GM12891 (cell line): ENCODE measurements at regions not wholly inside any gene's neighbourhood (a gene's known extent, or its start where the extent isn't known, plus 50 kb on each side); places are given as distances from the start of the nearest gene placed in this dataset.
"Not testable (repeated sequence)": the region's sequence is repeated elsewhere in the genome, so short reads cannot be mapped to it uniquely, and the experiment has no call there.

Experiments
- DNase-seq: peaks from one replicate; pipeline ENCODE4 v3.0.0; 2011; ENCODE audit warnings: low spot score; ENCODE audit not compliant: insufficient read length
- FAIRE-seq: peaks from 2 replicates; lab custom pipeline; 2011; peaks lifted over from hg19 to GRCh38; lab: Jason Lieb, UNC
- PAX5 ChIP-seq: IDR thresholded peaks from 2 replicates; pipeline ENCODE4 v1.6.1; 2011; ENCODE audit warnings: low read length, moderate library complexity, mild to moderate bottlenecking; ENCODE audit not compliant: insufficient read depth, severe bottlenecking
- POLR2A ChIP-seq: IDR thresholded peaks from 2 replicates; pipeline ENCODE4 v1.6.1; 2011; ENCODE audit warnings: low read depth, low read length, control low read depth
- POLR2AphosphoS5 ChIP-seq: IDR thresholded peaks from 2 replicates; pipeline ENCODE4 v1.6.1; 2011; ENCODE audit warnings: low read depth, low read length, control low read depth
- POU2F2 ChIP-seq: IDR thresholded peaks from 2 replicates; pipeline ENCODE4 v1.6.1; 2011; ENCODE audit warnings: low read depth, mild to moderate bottlenecking, control low read depth, low read length, moderate library complexity
- SPI1 ChIP-seq: IDR thresholded peaks from 2 replicates; pipeline ENCODE4 v1.6.1; 2011; ENCODE audit warnings: low read depth, low read length, control low read depth
- TAF1 ChIP-seq: IDR thresholded peaks from 2 replicates; pipeline ENCODE4 v1.6.1; 2011; ENCODE audit warnings: low read depth, low read length, control low read depth

- not testable (repeated sequence) for DNase-seq, FAIRE-seq
Observed at GRCh38 chr2:187610450-187610849, 56.2 kb upstream of the TFPI start.

DNA sequence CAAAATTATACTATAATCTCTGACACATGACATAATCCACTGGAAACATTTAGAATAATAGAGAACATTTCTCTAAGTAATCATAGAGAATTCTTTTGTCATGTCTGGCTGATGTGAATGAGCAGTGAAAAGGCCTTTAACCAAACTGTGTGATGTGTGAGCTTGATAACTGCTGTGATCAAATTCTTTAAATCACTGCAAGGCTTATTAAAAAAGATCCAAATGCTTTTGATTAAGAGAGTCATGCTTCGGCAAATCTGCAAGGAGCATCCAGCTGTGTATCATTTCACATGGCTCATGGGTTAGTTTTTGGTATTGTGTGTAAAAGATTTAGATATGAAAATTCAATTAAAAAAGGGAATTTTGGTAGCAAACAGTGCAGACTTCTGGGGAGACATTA, 58.6 kb upstream of the TFPI start:
- DNase-seq (no peak), FAIRE-seq (no peak)
- TF ChIP-seq PAX5, result no peak
- no peak for TF ChIP-seq POU2F2
- no peak for TF ChIP-seq POLR2AphosphoS5
- TF ChIP-seq SPI1, result no peak
- TF ChIP-seq POLR2A, result no peak
- TF ChIP-seq TAF1, result no peak

GRCh38 chr2:187614756-187615155, 60.5 kb upstream of the TFPI start:
- no peak for TF ChIP-seq POLR2AphosphoS5
- TF ChIP-seq SPI1, result no peak
- TF ChIP-seq POU2F2, result no peak
- TF ChIP-seq TAF1, result no peak
- TF ChIP-seq PAX5, result no peak
- no peak for TF ChIP-seq POLR2A
- FAIRE-seq (no peak), DNase-seq (no peak)

- FAIRE-seq (no peak), DNase-seq (no peak)
- no peak for TF ChIP-seq SPI1
- TF ChIP-seq TAF1, result no peak
- TF ChIP-seq PAX5, result no peak
- TF ChIP-seq POLR2A, result no peak
- TF ChIP-seq POU2F2, result no peak
- TF ChIP-seq POLR2AphosphoS5, result no peak
Observed at GRCh38 chr2:187615364-187615763, 61.1 kb upstream of the TFPI start.

GRCh38 chr2:187615902-187616301, 61.7 kb upstream of the TFPI start:
- no peak for TF ChIP-seq POLR2A
- no peak for TF ChIP-seq SPI1
- TF ChIP-seq PAX5, result no peak
- TF ChIP-seq POU2F2, result no peak
- no peak for TF ChIP-seq TAF1
- TF ChIP-seq POLR2AphosphoS5, result no peak
- FAIRE-seq, result no peak

DNA sequence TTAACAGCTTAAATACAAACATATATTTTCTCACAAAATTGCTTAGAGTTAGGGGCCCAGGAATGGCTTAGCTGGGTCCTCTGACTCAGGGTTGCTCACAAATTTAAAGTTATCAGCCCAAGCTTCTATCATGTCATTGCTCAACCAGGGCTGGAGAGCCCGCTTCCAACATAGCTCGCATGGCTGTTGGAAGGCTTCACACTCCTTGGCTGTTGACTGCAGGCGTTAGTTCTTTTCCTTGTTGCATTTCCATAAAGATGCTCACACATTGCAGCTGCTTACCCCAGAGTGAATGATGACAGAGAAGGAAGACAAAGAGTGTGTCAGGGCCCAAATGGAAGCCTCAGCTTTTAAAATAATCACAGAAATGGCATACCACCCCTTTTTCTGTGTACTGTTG, 62.9 kb upstream of the TFPI start:
- TF ChIP-seq POLR2AphosphoS5 (no peak), PAX5 (no peak), POU2F2 (no peak), POLR2A (no peak), SPI1 (no peak)
- FAIRE-seq (no peak), DNase-seq (no peak)

More at GRCh38 chr2:187615902-187616301, 61.7 kb upstream of the TFPI start:
- DNase-seq, result no peak

DNA sequence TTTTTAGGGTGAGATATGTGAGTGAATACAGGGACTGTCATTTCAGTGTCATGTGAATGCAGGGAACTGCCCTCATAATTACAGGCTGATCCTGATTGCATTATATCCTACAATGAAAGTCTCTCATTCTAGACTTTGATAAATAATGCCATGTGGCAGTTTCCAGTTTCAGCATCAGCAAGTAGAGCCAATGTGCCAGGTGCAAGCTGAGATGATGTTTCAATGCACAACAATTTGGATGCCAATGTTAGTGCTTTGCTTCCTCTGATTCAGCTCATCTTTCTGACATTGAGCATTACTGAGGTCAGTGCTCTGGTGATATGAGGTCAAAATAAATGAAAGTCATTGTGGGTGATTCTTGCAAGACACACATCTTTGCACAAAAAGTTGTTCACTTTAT, 63.7 kb upstream of the TFPI start:
- TF ChIP-seq PAX5 (no peak), TAF1 (no peak), POU2F2 (no peak)
- FAIRE-seq (no peak), DNase-seq (no peak)

- DNase-seq, result no peak
- TF ChIP-seq SPI1 (no peak), POLR2A (no peak), POLR2AphosphoS5 (no peak), PAX5 (no peak), POU2F2 (no peak), TAF1 (no peak)
- no peak for FAIRE-seq
Observed at GRCh38 chr2:187618813-187619212, 64.6 kb upstream of the TFPI start.

GRCh38 chr2:187627153-187627552, 72.9 kb upstream of the TFPI start:
- DNase-seq (no peak), FAIRE-seq (no peak)
- no peak for TF ChIP-seq POLR2A
- no peak for TF ChIP-seq SPI1
- no peak for TF ChIP-seq TAF1
- no peak for TF ChIP-seq PAX5
- no peak for TF ChIP-seq POU2F2
- no peak for TF ChIP-seq POLR2AphosphoS5

GRCh38 chr2:187636731-187637391, 82.6 kb upstream of the TFPI start:
- FAIRE-seq, result not testable (repeated sequence)

DNA sequence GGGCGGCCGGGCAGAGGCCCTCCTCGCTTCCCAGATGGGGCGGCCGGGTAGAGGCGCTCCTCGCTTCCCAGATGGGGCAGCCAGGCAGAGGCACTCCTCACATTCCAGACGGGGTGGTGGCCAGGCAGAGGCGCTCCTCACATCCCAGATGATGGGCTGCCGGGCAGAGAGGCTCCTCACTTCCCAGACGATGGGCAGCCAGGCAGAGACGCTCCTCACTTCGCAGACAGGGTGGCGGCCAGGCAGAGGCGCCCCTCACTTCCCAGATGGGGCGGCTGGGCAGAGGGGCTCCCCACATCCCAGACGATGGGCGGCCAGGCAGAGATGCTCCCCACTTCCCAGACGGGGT, 83.1 kb upstream of the TFPI start:
- FAIRE-seq, DNase-seq: not testable (repeated sequence)

More at GRCh38 chr2:187636731-187637391, 82.6 kb upstream of the TFPI start:
- DNase-seq, result not testable (repeated sequence)

DNA sequence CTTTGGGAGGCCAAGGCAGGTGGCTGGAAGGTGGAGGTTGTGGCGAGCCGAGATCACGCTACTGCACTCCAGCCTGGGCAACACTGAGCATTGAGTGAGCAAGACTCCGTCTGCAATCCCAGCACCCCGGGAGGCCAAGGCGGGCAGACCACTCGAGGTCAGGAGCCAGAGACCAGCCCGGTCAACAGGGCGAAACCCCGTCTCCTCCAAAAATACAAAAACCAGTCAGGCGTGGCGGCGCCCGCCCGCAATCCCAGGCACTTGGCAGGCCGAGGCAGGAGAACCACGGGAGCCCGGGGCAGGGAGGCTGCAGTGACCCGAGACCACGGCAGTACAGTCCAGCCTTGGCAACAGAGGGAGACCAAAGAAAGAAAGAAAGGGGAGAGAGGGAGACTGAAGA, 83.5 kb upstream of the TFPI start:
- DNase-seq, FAIRE-seq: not testable (repeated sequence)
